ENCODE measurements at regions not wholly inside any gene's neighbourhood (a gene's known extent, or its start where the extent isn't known, plus 50 kb on each side); places are given as distances from the start of the nearest gene placed in this dataset.

- TF ChIP-seq CTCF (IDR thresholded peaks at IDR 0.05; ENCODE audit: insufficient read depth in 1 of 2, low read depth in 1 of 2, low read length in 1 of 2, severe bottlenecking in 1 of 2, unreplicated experiment in 1 of 2), result no peak
- Mint-ChIP-seq H3K4me1 (ENCODE audit: low read depth, unreplicated experiment) (no peaks in the 10 kb centered on the region), H3K9me3 (ENCODE audit: unreplicated experiment) (no peaks in the 10 kb centered on the region), H3K27me3 (ENCODE audit: insufficient read depth, unreplicated experiment) (no peaks in the 10 kb centered on the region), H3K4me3 (ENCODE audit: unreplicated experiment) (no peak overlapping the region), H3K36me3 (ENCODE audit: insufficient read depth, unreplicated experiment) (no peaks in the 10 kb centered on the region), H3K27ac (ENCODE audit: unreplicated experiment) (no peak overlapping the region)
- BruUV-seq (replicated peaks), result no TSS peak
- POLR2A ChIA-PET, result no interaction called here
- no peaks in the 10 kb centered on the region for H3K36me3 ChIP-seq (ENCODE audit: control insufficient read depth, insufficient read depth, low read length)
- CTCF ChIA-PET, result no interaction called here
- no peak overlapping the region for H3K4me3 ChIP-seq (ENCODE audit: low read depth, low read length)
- DNase-seq, result no peak
- intact Hi-C loops (cut with micrococcal nuclease; ENCODE audit: unreplicated experiment), result no loop called here
- H3K27me3 ChIP-seq (replicated peaks; ENCODE audit: control insufficient read depth, insufficient read depth, low read length), result no peaks in the 10 kb centered on the region
- no peaks in the 10 kb centered on the region for H3K4me1 ChIP-seq
- no peaks in the 10 kb centered on the region for H3K9me3 ChIP-seq
Measured at GRCh38 chr3:22526266-22526837, 676.8 kb upstream of the UBE2E2 start.

- Histone ChIP-seq H3K27me3 (replicated peaks; ENCODE audit: control insufficient read depth, insufficient read depth, low read length) (no peaks in the 10 kb centered on the region), H3K4me1 (no peaks in the 10 kb centered on the region), H3K4me3 (ENCODE audit: low read depth, low read length) (no peak overlapping the region), H3K36me3 (ENCODE audit: control insufficient read depth, insufficient read depth, low read length) (no peaks in the 10 kb centered on the region), H3K9me3 (no peaks in the 10 kb centered on the region)
- no peaks in the 10 kb centered on the region for H3K4me1 Mint-ChIP-seq (ENCODE audit: low read depth, unreplicated experiment)
- ChIA-PET CTCF (no interaction called here), POLR2A (no interaction called here)
- BruUV-seq (replicated peaks), result no TSS peak
- H3K27me3 Mint-ChIP-seq (ENCODE audit: insufficient read depth, unreplicated experiment), result no peaks in the 10 kb centered on the region
- H3K9me3 Mint-ChIP-seq (ENCODE audit: unreplicated experiment), result no peaks in the 10 kb centered on the region
- DNase-seq, result peak in 1 of 2 experiments; percentile 26
- no peak overlapping the region for H3K4me3 Mint-ChIP-seq (ENCODE audit: unreplicated experiment)
- TF ChIP-seq CTCF (IDR thresholded peaks at IDR 0.05; ENCODE audit: insufficient read depth in 1 of 2, low read depth in 1 of 2, low read length in 1 of 2, severe bottlenecking in 1 of 2, unreplicated experiment in 1 of 2), result no peak
- H3K36me3 Mint-ChIP-seq (ENCODE audit: insufficient read depth, unreplicated experiment), result no peaks in the 10 kb centered on the region
- H3K27ac Mint-ChIP-seq (ENCODE audit: unreplicated experiment), result no peak overlapping the region
- intact Hi-C loops (cut with micrococcal nuclease; ENCODE audit: unreplicated experiment), result no loop called here
Measured at GRCh38 chr3:22536541-22536940, 666.6 kb upstream of the UBE2E2 start.

DNA sequence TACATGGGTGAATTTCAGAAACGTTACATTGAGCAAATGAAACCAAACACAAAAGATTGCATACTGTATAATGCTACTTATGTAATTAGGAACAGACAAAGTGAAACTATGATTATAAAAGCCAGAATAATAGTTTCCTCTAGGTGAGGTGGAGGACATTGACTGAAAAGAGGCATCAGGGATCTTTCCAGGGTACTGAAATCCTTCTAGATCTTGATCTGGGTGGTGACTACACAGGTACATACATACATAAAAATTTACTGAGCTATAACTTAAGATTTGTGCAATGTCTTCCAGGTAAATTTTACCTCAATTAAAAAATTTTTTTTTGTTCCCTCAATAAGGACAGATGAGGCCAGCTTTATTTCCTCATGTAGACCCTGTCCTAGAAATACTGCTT lies 665.6 kb upstream of the UBE2E2 start:
- Histone ChIP-seq H3K4me1 (no peaks in the 10 kb centered on the region), H3K27me3 (replicated peaks; ENCODE audit: control insufficient read depth, insufficient read depth, low read length) (no peaks in the 10 kb centered on the region), H3K36me3 (ENCODE audit: control insufficient read depth, insufficient read depth, low read length) (no peaks in the 10 kb centered on the region), H3K4me3 (ENCODE audit: low read depth, low read length) (no peak overlapping the region), H3K9me3 (no peaks in the 10 kb centered on the region)
- POLR2A ChIA-PET, result no interaction called here
- intact Hi-C loops (cut with micrococcal nuclease; ENCODE audit: unreplicated experiment), result no loop called here
- CTCF ChIA-PET, result no interaction called here
- no peak for TF ChIP-seq CTCF (IDR thresholded peaks at IDR 0.05; ENCODE audit: insufficient read depth in 1 of 2, low read depth in 1 of 2, low read length in 1 of 2, severe bottlenecking in 1 of 2, unreplicated experiment in 1 of 2)
- BruUV-seq (replicated peaks), result no TSS peak
- H3K36me3 Mint-ChIP-seq (ENCODE audit: insufficient read depth, unreplicated experiment), result no peaks in the 10 kb centered on the region
- DNase-seq, result no peak
- H3K27me3 Mint-ChIP-seq (ENCODE audit: insufficient read depth, unreplicated experiment), result no peaks in the 10 kb centered on the region
- no peak overlapping the region for H3K4me3 Mint-ChIP-seq (ENCODE audit: unreplicated experiment)
- no peaks in the 10 kb centered on the region for H3K9me3 Mint-ChIP-seq (ENCODE audit: unreplicated experiment)
- no peaks in the 10 kb centered on the region for H3K4me1 Mint-ChIP-seq (ENCODE audit: low read depth, unreplicated experiment)
- H3K27ac Mint-ChIP-seq (ENCODE audit: unreplicated experiment), result no peak overlapping the region

Measured in Caco-2 (cell line).